Transverse colon (tissue), 4 donors: ENCODE measurements at regions not wholly inside any gene's neighbourhood (a gene's known extent, or its start where the extent isn't known, plus 50 kb on each side); places are given as distances from the start of the nearest gene placed in this dataset.

ENCODE experiments used
- POLR2AphosphoS5 ChIP-seq, 3 donors: sonication (generic); formaldehyde crosslinking; IDR thresholded peaks; one replicate each; pipeline ENCODE4 v1.6.1; 2016; ENCODE audit warnings: antibody characterized with exemption in 3 of 3
- TF ChIP-seq, protein P1 (sequence below), 5 experiments: fragments of 200-600 bp in 3 of 5; fragments of 450-650 bp in 2 of 5; sonication (generic) in 3 of 5; IDR thresholded peaks; 1 replicate in 2 of 5; 2 replicates in 3 of 5; pipeline ENCODE4 v1.5.1; 2016 to 2017; ENCODE audit warnings: antibody characterized with exemption in 5 of 5, inconsistent platforms in 3 of 5, mild to moderate bottlenecking in 2 of 5, moderate library complexity in 1 of 5

DNA sequence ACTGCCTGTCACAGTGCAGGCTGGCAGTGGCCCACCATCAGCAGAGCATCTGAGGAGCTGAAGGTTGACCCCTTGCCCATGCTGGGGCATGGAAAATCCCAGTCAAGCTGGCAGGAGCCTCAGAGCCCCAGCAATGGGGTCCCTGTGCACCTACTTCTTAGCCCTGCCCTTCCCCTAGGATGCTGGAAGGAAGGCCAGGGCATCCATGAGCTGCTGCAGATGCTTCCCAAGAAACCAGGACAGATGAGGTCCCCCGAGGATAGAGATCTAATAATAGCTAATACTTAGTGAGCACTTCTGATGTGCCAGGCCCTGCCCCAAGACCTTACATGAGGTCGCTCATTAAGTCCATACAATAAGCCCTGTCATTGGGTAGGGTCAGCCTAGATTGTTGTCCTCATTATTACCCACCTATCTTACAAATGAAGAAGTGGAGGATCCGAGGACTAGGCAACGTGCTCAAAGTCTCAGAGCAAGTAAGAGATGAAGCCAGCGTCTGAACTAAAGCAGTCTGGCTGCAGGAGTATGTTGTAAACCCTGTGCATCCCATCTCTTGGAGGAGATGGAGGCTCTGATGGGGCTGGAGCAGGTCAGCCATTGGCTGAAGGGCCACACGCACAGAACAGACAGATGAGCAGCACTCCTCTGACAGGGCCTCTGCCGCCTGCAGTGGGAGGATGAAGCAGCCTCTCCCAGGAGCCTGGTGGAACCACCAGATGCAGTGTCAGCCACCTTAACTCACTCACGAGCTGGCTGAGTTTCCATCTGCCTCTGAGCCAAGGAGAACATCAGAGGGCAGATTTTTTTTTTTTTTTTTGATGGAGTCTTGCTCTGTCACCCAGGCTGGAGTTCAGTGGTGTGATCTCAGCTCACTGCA lies 175.4 kb downstream of the WSCD1 start:
- no peak for TF ChIP-seq POLR2AphosphoS5 (IDR thresholded peaks at IDR 0.05)
- TF ChIP-seq, protein P1, sequence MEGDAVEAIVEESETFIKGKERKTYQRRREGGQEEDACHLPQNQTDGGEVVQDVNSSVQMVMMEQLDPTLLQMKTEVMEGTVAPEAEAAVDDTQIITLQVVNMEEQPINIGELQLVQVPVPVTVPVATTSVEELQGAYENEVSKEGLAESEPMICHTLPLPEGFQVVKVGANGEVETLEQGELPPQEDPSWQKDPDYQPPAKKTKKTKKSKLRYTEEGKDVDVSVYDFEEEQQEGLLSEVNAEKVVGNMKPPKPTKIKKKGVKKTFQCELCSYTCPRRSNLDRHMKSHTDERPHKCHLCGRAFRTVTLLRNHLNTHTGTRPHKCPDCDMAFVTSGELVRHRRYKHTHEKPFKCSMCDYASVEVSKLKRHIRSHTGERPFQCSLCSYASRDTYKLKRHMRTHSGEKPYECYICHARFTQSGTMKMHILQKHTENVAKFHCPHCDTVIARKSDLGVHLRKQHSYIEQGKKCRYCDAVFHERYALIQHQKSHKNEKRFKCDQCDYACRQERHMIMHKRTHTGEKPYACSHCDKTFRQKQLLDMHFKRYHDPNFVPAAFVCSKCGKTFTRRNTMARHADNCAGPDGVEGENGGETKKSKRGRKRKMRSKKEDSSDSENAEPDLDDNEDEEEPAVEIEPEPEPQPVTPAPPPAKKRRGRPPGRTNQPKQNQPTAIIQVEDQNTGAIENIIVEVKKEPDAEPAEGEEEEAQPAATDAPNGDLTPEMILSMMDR (IDR thresholded peaks at IDR 0.05) = no peak
